ENCODE measurements at regions not wholly inside any gene's neighbourhood (a gene's known extent, or its start where the extent isn't known, plus 50 kb on each side); places are given as distances from the start of the nearest gene placed in this dataset.

DNA sequence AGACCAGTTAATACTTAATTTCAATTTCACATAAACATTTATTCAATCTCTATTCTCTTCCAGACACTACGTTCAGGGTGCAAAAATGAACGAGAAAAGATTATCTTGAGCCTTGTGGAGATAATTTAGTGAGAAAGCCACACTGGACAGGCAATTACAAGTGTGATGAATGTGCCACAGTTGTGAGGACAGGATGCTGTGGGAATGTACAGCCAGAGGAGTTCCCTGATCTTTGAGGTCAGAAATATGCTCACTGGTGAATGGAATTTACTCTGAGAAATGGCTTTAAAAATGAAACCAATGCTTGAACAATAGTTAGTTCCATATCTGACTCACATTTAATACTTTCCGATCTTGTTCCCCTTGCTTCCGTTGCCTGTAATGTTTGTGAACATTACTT is 864.8 kb downstream of the GATA3 start:
- TF ChIP-seq, protein P1, sequence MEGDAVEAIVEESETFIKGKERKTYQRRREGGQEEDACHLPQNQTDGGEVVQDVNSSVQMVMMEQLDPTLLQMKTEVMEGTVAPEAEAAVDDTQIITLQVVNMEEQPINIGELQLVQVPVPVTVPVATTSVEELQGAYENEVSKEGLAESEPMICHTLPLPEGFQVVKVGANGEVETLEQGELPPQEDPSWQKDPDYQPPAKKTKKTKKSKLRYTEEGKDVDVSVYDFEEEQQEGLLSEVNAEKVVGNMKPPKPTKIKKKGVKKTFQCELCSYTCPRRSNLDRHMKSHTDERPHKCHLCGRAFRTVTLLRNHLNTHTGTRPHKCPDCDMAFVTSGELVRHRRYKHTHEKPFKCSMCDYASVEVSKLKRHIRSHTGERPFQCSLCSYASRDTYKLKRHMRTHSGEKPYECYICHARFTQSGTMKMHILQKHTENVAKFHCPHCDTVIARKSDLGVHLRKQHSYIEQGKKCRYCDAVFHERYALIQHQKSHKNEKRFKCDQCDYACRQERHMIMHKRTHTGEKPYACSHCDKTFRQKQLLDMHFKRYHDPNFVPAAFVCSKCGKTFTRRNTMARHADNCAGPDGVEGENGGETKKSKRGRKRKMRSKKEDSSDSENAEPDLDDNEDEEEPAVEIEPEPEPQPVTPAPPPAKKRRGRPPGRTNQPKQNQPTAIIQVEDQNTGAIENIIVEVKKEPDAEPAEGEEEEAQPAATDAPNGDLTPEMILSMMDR (optimal IDR thresholded peaks at IDR 0.05 in 1 of 3, IDR thresholded peaks at IDR 0.05 in 1 of 3, conservative IDR thresholded peaks at IDR 0.05 in 1 of 3; ENCODE audit: extremely low read depth in 1 of 3, insufficient read depth in 2 of 3, low read length in 3 of 3): no peak
- no peak for TF ChIP-seq EZH2 (IDR thresholded peaks at IDR 0.05; ENCODE audit: low read length)
